Kidney capillary endothelial cell (primary cell): ENCODE measurements at regions not wholly inside any gene's neighbourhood (a gene's known extent, or its start where the extent isn't known, plus 50 kb on each side); places are given as distances from the start of the nearest gene placed in this dataset.
"Not testable (repeated sequence)": the region's sequence is repeated elsewhere in the genome, so short reads cannot be mapped to it uniquely, and the experiment has no call there.

Experiments used
- DNase-seq: peaks from one replicate; pipeline ENCODE4 v3.0.0-alpha.2; 2018; ENCODE audit warnings: low spot score

- DNase-seq, result no peak
Measured at GRCh38 chr12:19666070-19666469, 226.8 kb downstream of the AEBP2 start.

GRCh38 chr12:19669793-19670192 is 230.5 kb downstream of the AEBP2 start:
- no peak for DNase-seq

GRCh38 chr12:19671695-19672094 is 232.4 kb downstream of the AEBP2 start:
- DNase-seq, result no peak

- DNase-seq, result no peak
Measured at GRCh38 chr12:19674437-19674836, 235.1 kb downstream of the AEBP2 start.

GRCh38 chr12:19675361-19675760 is 236.1 kb downstream of the AEBP2 start:
- no peak for DNase-seq

GRCh38 chr12:19678501-19678900 is 239.2 kb downstream of the AEBP2 start:
- DNase-seq, result not testable (repeated sequence)

GRCh38 chr12:19681007-19681406 is 241.7 kb downstream of the AEBP2 start:
- no peak for DNase-seq

GRCh38 chr12:19683178-19683927 is 244.1 kb downstream of the AEBP2 start:
- peak; percentile 80 for DNase-seq

GRCh38 chr12:19687371-19687770 is 248.1 kb downstream of the AEBP2 start:
- no peak for DNase-seq

GRCh38 chr12:19688532-19688931 is 249.2 kb downstream of the AEBP2 start:
- no peak for DNase-seq

GRCh38 chr12:19689226-19689625 is 249.9 kb downstream of the AEBP2 start:
- DNase-seq, result no peak

GRCh38 chr12:19689801-19690472 is 250.6 kb downstream of the AEBP2 start:
- DNase-seq, result no peak

- no peak for DNase-seq
Measured at GRCh38 chr12:19692091-19692490, 252.8 kb downstream of the AEBP2 start.

GRCh38 chr12:19692566-19692965 is 253.3 kb downstream of the AEBP2 start:
- DNase-seq, result no peak

GRCh38 chr12:19694627-19695026 is 255.3 kb downstream of the AEBP2 start:
- DNase-seq, result no peak

- DNase-seq, result no peak
Measured at GRCh38 chr12:19695244-19696098, 256.2 kb downstream of the AEBP2 start.

GRCh38 chr12:19700969-19701368 is 261.7 kb downstream of the AEBP2 start:
- DNase-seq, result no peak

- DNase-seq, result no peak
Measured at GRCh38 chr12:19704966-19705365, 265.7 kb downstream of the AEBP2 start.

- no peak for DNase-seq
Measured at GRCh38 chr12:19706936-19707335, 267.6 kb downstream of the AEBP2 start.

- DNase-seq, result peak; percentile 47
Measured at GRCh38 chr12:19707948-19708409, 268.7 kb downstream of the AEBP2 start.

GRCh38 chr12:19709889-19710288 is 270.6 kb downstream of the AEBP2 start:
- no peak for DNase-seq
